Kidney (tissue), 13 donors: ENCODE measurements at regions not wholly inside any gene's neighbourhood (a gene's known extent, or its start where the extent isn't known, plus 50 kb on each side); places are given as distances from the start of the nearest gene placed in this dataset.

Experiments
- DNase-seq, 5 donors: peaks; one replicate each; pipeline ENCODE4 v3.0.0-alpha.2; 2013 to 2020
- FAIRE-seq: peaks from 2 replicates; lab custom pipeline; 2012; peaks lifted over from hg19 to GRCh38; lab: Jason Lieb, UNC
- H3K27ac ChIP-seq, 2 donors: one replicate each; pipeline ENCODE4 v1.7.0; 2013; ENCODE audit warnings: low read depth in 2 of 2, low read length in 2 of 2, inconsistent platforms in 1 of 2
- H3K27me3 ChIP-seq: one replicate; pipeline ENCODE4 v1.7.1; 2013; ENCODE audit warnings: low read length, inconsistent platforms; ENCODE audit not compliant: control insufficient read depth, insufficient read depth
- H3K36me3 ChIP-seq, 3 donors: one replicate each; pipeline versions ENCODE4 v1.7.0 to v1.7.1; 2013; ENCODE audit warnings: low read length in 3 of 3, control low read depth in 1 of 3, inconsistent platforms in 1 of 3; ENCODE audit not compliant: insufficient read depth in 3 of 3, control insufficient read depth in 2 of 3
- H3K4me1 ChIP-seq, 3 donors: one replicate each; pipeline versions ENCODE4 v1.7.0 to v1.7.1; 2013; ENCODE audit warnings: low read length in 3 of 3, inconsistent platforms in 1 of 3, low read depth in 1 of 3; ENCODE audit not compliant: control insufficient read depth in 2 of 3, insufficient read depth in 2 of 3
- H3K4me3 ChIP-seq, 3 donors: one replicate each; pipeline versions ENCODE4 v1.7.0 to v1.8.1; 2013; ENCODE audit warnings: low read length in 3 of 3, control low read depth in 1 of 3, inconsistent platforms in 1 of 3
- H3K9ac ChIP-seq, 3 donors: one replicate each; pipeline versions ENCODE4 v1.7.0 to v1.7.1; 2013; ENCODE audit warnings: low read length in 3 of 3, control low read depth in 1 of 3, inconsistent platforms in 1 of 3
- H3K9me3 ChIP-seq, 3 donors: one replicate each; pipeline versions ENCODE4 v1.7.0 to v1.7.1; 2013; ENCODE audit warnings: low read length in 3 of 3, control low read depth in 1 of 3, inconsistent platforms in 1 of 3; ENCODE audit not compliant: control insufficient read depth in 2 of 3, insufficient read depth in 1 of 3
- intact Hi-C: fragments of 100-400 bp; cut with DNase I; formaldehyde crosslinking; loops from one replicate; pipeline ENCODE4 v1.11.1; 2022
- TF ChIP-seq, protein P1 (sequence below): IDR thresholded peaks from 3 replicates; pipeline ENCODE4 v1.5.1; 2012; ENCODE audit warnings: mild to moderate bottlenecking, moderate library complexity, borderline replicate concordance; ENCODE audit not compliant: insufficient read depth; ENCODE audit errors: extremely low read depth
- donor health status: control.
- donor health status: control.
- donor health status: control.
- donor health status: control.
- donor health status: control.
- donor health status: DM: yes; HTN: yes; CAD: no.
- donor health status: Normal renal cell carcinoma (clear cell type).

DNA sequence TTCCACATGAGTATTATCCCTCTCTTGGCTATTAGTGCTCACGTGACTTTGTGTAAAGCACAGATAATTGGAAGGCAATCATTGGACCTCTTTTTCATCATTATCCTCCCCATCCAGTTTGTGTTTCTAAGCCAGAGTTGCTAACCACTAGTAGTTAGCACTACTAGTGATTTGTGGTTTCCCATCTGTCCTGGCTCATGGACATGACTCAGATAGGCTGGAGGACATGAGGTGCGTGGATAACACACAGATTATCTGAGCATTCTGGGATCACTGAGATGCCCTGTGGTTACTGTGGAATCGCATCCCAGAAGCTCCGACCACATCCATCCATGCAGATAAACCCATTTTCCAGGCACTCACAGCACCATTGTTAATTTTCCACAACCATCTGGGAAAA is 123.8 kb upstream of the NAA20 start:
- Histone ChIP-seq H3K27ac (no peak overlapping the region), H3K4me1 (peaks cover 5 to 26% (median 16%) of the 10 kb centered on the region in 3 donors), H3K27me3 (no peaks in the 10 kb centered on the region), H3K9me3 (no peaks in the 10 kb centered on the region), H3K9ac (no peak overlapping the region), H3K36me3 (peaks cover 0 to 16% (median 8%) of the 10 kb centered on the region in 3 donors), H3K4me3 (no peak overlapping the region)
- TF ChIP-seq, protein P1, sequence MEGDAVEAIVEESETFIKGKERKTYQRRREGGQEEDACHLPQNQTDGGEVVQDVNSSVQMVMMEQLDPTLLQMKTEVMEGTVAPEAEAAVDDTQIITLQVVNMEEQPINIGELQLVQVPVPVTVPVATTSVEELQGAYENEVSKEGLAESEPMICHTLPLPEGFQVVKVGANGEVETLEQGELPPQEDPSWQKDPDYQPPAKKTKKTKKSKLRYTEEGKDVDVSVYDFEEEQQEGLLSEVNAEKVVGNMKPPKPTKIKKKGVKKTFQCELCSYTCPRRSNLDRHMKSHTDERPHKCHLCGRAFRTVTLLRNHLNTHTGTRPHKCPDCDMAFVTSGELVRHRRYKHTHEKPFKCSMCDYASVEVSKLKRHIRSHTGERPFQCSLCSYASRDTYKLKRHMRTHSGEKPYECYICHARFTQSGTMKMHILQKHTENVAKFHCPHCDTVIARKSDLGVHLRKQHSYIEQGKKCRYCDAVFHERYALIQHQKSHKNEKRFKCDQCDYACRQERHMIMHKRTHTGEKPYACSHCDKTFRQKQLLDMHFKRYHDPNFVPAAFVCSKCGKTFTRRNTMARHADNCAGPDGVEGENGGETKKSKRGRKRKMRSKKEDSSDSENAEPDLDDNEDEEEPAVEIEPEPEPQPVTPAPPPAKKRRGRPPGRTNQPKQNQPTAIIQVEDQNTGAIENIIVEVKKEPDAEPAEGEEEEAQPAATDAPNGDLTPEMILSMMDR: no peak
- FAIRE-seq: no peak
- DNase-seq: no peak
- intact Hi-C loops: no loop called here

DNA sequence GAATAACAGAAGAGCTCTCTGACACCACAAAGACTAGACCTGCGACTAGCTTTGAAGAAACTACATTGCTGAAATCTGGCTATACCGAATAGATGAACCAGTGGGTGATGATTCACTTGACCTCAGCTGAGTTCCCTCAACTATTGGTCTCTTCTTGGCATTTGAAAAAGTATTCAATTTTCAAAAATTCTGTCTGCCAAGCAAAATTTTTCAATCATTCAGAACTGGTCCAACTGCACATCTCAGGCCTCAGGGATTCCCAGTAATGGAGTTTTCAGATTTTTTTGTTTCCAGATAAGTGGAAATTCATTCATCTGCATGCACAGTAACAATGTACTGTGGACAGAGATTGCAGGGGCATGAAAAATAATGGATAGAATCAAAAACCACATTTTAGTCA is 121.4 kb upstream of the NAA20 start:
- H3K9ac ChIP-seq: no peak overlapping the region
- DNase-seq: no peak
- H3K27me3 ChIP-seq: no peaks in the 10 kb centered on the region
- H3K36me3 ChIP-seq: peaks cover 2 to 18% (median 8%) of the 10 kb centered on the region in 3 donors
- FAIRE-seq: no peak
- H3K27ac ChIP-seq: no peak overlapping the region
- H3K4me3 ChIP-seq: no peak overlapping the region
- TF ChIP-seq, protein P1: no peak
- intact Hi-C loops: no loop called here
- H3K9me3 ChIP-seq: no peaks in the 10 kb centered on the region
- peaks cover 0 to 8% (median 2%) of the 10 kb centered on the region in 3 donors for H3K4me1 ChIP-seq

DNA sequence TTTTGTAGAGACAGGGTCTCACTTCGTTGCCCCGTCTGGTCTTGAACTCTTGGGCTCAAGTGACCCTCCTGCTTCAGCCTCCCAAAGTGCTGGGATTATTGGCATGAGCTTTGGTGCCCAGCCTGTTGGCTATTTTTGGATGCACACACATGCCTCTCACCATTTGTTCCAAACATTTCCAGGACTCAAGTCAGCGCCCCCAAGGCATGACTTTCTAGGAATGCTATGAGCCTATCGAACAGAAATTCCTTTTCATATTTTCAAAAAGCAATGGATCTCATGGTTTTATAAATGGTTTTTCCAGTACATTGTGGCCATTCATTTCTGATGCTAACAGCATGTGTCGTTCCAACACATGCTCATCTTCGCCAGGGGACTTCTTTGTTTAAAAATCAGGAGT is 119.3 kb upstream of the NAA20 start:
- no peak for DNase-seq
- no peak for FAIRE-seq
- H3K27ac ChIP-seq: no peak overlapping the region
- peaks cover 2 to 16% (median 8%) of the 10 kb centered on the region in 3 donors for H3K36me3 ChIP-seq
- intact Hi-C loops: no loop called here
- H3K4me1 ChIP-seq: no peaks in the 10 kb centered on the region
- H3K4me3 ChIP-seq: no peak overlapping the region
- no peak overlapping the region for H3K9ac ChIP-seq
- no peaks in the 10 kb centered on the region for H3K9me3 ChIP-seq
- TF ChIP-seq, protein P1: no peak
- H3K27me3 ChIP-seq: no peaks in the 10 kb centered on the region

DNA sequence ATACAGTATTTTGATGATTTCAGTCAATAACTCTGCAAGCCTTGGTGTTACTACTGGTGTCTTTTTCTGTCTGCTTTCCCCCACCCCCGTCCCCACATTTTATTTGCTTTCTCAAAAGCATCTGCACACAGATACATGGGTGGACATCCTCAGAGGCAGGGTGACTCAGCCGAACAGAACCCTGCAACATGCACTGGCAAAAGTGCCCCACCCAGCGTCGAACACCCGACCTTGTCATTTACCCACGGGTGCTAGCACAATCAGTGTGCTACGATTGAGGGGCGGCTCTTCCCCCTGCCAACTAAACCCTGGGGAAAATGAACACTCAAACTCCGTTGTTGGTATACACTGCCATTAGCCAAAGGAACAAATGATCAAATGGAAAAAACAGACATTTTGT is 115.9 kb upstream of the NAA20 start:
- no peak overlapping the region for H3K9ac ChIP-seq
- FAIRE-seq (no peak), DNase-seq (no peak)
- TF ChIP-seq, protein P1: no peak
- no peak overlapping the region for H3K27ac ChIP-seq
- H3K4me1 ChIP-seq: no peaks in the 10 kb centered on the region
- H3K4me3 ChIP-seq: no peak overlapping the region
- no peaks in the 10 kb centered on the region for H3K9me3 ChIP-seq
- peaks cover 2 to 10% (median 2%) of the 10 kb centered on the region in 3 donors for H3K36me3 ChIP-seq
- intact Hi-C loops: no loop called here
- H3K27me3 ChIP-seq: no peaks in the 10 kb centered on the region
